GM21381 (cell line): ENCODE measurements at regions not wholly inside any gene's neighbourhood (a gene's known extent, or its start where the extent isn't known, plus 50 kb on each side); places are given as distances from the start of the nearest gene placed in this dataset.
"Not testable (repeated sequence)": the region's sequence is repeated elsewhere in the genome, so short reads cannot be mapped to it uniquely, and the experiment has no call there.

Experiments
- ATAC-seq: cut with Tn5 transposase; IDR thresholded peaks from one replicate; pipeline ENCODE4 v1.9.1; 2021; ENCODE audit warnings: mild to moderate bottlenecking, moderate library complexity; ENCODE audit not compliant: unreplicated experiment

- ATAC-seq: no peak
These were observed 61.5 kb downstream of the PRDM13 start for GRCh38 chr6:99668036-99668705.

- no peak for ATAC-seq
These were observed 83.5 kb downstream of the PRDM13 start for GRCh38 chr6:99689916-99690685.

- not testable (repeated sequence) for ATAC-seq
These were observed 95.7 kb downstream of the PRDM13 start for GRCh38 chr6:99702287-99702686.

GRCh38 chr6:99709062-99709461 is 102.4 kb downstream of the PRDM13 start:
- ATAC-seq: no peak

GRCh38 chr6:99711302-99711701 is 104.7 kb downstream of the PRDM13 start:
- ATAC-seq: no peak

- no peak for ATAC-seq
These were observed 105.3 kb downstream of the PRDM13 start for GRCh38 chr6:99711925-99712324.

- ATAC-seq: no peak
These were observed 105.9 kb downstream of the PRDM13 start for GRCh38 chr6:99712519-99712918.

- not testable (repeated sequence) for ATAC-seq
These were observed 115.4 kb downstream of the PRDM13 start for GRCh38 chr6:99722043-99722442.

GRCh38 chr6:99730237-99730636 is 123.6 kb downstream of the PRDM13 start:
- ATAC-seq: not testable (repeated sequence)

- no peak for ATAC-seq
These were observed 129.7 kb downstream of the PRDM13 start for GRCh38 chr6:99736302-99736701.

GRCh38 chr6:99739526-99739925 is 132.9 kb downstream of the PRDM13 start:
- no peak for ATAC-seq

DNA sequence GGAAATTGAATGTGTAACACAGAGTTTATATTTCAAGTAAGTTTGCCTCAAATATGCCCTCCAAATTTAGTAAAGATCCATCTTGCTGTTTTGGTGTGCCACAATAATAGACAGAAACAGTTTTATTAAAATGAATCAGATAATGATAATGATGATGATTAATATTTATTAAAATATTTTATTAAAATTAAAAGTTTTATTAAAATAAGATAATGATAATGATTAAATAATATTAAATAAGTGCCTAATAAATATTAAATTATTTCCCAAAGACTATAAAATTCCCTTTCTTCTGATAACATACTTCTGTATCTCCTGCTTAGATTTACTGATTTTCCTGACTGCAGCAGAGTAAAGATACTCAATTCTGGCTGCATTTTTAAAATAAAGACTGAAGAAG is 134.5 kb downstream of the PRDM13 start:
- ATAC-seq: no peak

GRCh38 chr6:99743647-99744046 is 137.0 kb downstream of the PRDM13 start:
- ATAC-seq: no peak

DNA sequence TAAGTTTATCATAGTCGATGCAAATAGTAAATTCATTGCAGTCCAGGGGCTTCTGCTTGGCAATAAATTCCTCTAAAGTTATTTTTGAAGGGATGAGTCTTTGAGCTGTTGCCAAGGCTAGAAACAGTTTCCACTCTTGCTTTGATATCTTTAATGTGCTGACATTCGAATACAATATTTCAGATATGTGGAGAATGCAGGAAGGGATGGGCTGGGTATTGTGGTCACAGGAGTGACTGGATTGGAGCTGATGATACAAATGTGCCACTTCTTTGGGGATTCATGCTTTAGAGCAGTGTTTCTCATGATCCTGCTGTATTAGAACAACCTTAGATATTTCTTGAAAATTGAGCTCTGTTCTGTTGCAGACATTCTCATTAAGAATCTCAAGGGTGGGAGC is 139.0 kb downstream of the PRDM13 start:
- ATAC-seq: no peak

- peak; percentile 85 for ATAC-seq
These were observed 139.7 kb downstream of the PRDM13 start for GRCh38 chr6:99746261-99746895.

DNA sequence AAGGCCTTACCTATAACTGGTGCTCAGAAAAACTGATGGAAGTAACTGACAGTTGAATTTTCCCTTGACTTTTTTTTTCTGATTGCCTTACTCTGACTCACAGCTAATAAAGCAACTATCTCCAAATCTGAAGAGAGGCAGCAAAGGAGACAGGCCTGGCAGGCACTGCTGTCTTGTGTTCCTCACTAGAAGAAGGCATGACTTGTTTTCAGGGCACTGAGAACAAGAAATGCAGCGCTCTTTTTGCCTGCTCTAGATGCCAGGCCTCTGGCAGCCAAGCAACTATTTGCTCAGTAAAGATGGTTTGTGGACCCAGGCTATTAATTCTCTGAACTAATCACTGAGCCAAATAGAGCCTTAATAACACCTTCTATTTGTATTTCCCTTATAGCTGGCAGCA is 155.1 kb downstream of the PRDM13 start:
- no peak for ATAC-seq

DNA sequence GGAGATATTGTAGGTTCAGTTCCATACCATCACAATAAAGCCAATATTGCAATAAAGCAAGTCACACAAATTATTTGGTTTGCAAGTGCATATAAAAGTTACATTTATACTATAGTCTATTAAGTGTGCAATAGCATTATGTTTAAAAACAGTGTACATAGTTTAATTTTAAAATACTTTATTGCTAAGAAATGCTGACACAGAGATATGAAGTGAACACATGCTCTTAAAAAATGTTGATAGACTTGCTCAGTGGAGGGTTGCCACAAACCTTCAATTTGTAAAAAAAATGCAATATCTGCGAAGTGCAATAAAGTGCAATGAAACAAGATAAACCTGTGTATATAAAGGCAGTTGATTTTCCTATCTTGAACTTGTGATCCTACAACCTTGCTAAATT is 161.5 kb downstream of the PRDM13 start:
- ATAC-seq: no peak

DNA sequence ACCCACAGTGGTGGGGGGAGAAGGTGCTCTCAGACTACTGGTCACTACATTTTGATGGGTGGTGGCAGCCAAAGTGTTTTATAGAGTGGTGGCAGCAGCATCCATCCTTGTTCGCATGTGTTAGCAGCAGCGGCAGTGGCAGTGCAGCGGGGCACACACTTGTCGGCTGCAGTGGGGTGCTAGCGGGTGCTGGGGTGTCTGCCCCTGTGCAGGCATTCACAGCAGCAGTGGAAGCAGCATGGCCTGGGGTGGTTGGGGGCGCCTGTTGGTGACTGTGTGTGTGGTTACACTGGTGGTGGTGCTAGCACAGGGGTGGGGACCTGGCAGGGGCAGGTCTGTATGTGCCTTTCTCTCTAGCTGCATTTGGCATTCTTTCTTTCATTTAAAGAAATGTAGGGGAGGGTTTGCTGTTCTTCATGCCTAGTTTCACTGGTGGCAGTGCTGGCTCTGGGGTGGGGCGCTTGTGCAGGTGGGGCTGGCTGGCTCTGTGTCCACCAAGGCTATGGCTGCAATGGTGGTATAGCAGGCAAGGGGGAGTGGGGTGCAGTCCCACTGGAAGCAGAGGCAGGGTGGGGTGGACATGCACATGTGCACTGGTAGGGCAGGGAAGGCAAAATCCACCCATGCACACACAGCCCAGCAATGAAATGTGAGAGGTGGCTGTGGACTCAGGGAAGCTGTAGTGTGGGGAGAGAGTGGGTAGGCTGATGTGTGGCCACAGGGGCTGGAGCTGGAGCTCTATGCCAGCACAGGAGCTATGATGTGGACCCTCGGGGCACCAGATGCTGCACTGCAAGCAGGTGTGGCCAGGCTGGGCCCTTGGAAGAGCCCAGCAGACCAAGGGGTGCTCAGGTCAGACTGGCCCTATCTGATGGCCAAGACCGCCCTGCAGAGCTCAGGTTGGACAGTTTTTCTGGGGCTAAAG is 173.3 kb downstream of the PRDM13 start:
- ATAC-seq: no peak

DNA sequence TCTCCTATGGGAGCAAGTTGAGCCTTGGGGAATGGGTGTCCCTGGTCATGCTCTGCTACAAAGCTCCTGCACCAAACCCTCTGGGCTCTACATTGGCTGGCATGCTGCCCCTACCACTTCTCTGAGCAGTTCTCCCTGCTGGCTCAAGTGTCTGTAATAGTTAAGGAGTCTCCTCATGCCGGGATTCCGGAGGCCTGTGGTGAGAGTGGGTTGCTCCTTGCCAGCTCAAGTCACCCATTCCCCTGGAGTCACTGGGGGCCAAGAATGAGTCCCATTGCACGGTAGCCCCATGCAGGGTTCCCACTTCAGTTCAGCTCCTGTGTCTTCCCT is 173.9 kb downstream of the PRDM13 start:
- ATAC-seq: no peak

- no peak for ATAC-seq
These were observed 183.1 kb downstream of the PRDM13 start for GRCh38 chr6:99789767-99790166.

GRCh38 chr6:99790679-99791078 is 184.0 kb downstream of the PRDM13 start:
- ATAC-seq: no peak
